HEK293 (cell line): ENCODE measurements at regions not wholly inside any gene's neighbourhood (a gene's known extent, or its start where the extent isn't known, plus 50 kb on each side); places are given as distances from the start of the nearest gene placed in this dataset.

Experiments used
- BCL6B ChIP-seq: fragments of 450-650 bp; formaldehyde crosslinking; IDR thresholded peaks from 2 replicates; pipeline ENCODE4 v1.5.1; 2017; ENCODE audit warnings: missing biosample characterization, missing genetic modification characterization
- HOXD13 ChIP-seq: sonication (generic); formaldehyde crosslinking; IDR thresholded peaks from 2 replicates; pipeline ENCODE4 v1.8.0; 2022; ENCODE audit warnings: missing genetic modification reagents, borderline replicate concordance
- INSM2 ChIP-seq: fragments of 450-650 bp; formaldehyde crosslinking; IDR thresholded peaks from 2 replicates; pipeline ENCODE4 v1.5.1; 2016; ENCODE audit warnings: missing biosample characterization, missing genetic modification characterization
- KLF1 ChIP-seq: fragments of 450-650 bp; formaldehyde crosslinking; IDR thresholded peaks from 2 replicates; pipeline ENCODE4 v1.5.1; 2016; ENCODE audit warnings: missing biosample characterization, missing genetic modification characterization
- KLF10 ChIP-seq: fragments of 450-650 bp; IDR thresholded peaks from 2 replicates; pipeline ENCODE4 v1.5.1; 2018; ENCODE audit warnings: missing biosample characterization, mild to moderate bottlenecking, missing genetic modification characterization
- KLF9 ChIP-seq: fragments of 450-650 bp; formaldehyde crosslinking; IDR thresholded peaks from 2 replicates; pipeline ENCODE4 v1.5.1; 2016; ENCODE audit warnings: missing biosample characterization, missing genetic modification characterization, low read depth
- MEIS1 ChIP-seq: sonication (generic); formaldehyde crosslinking; IDR thresholded peaks from 2 replicates; pipeline ENCODE4 v1.8.1; 2022; ENCODE audit warnings: missing genetic modification reagents, mild to moderate bottlenecking, borderline replicate concordance
- PATZ1 ChIP-seq: fragments of 450-650 bp; formaldehyde crosslinking; IDR thresholded peaks from 2 replicates; pipeline ENCODE4 v1.5.1; 2016; ENCODE audit warnings: missing biosample characterization, missing genetic modification characterization
- PRDM4 ChIP-seq: fragments of 450-650 bp; formaldehyde crosslinking; IDR thresholded peaks from 2 replicates; pipeline ENCODE4 v1.5.1; 2017; ENCODE audit warnings: missing biosample characterization, missing genetic modification characterization
- SCRT1 ChIP-seq: fragments of 450-650 bp; formaldehyde crosslinking; IDR thresholded peaks from 2 replicates; pipeline ENCODE4 v1.5.1; 2016; ENCODE audit warnings: missing biosample characterization, missing genetic modification characterization, borderline replicate concordance
- TRIM28 ChIP-seq: IDR thresholded peaks from 2 replicates; pipeline ENCODE4 v1.6.1; 2011; ENCODE audit warnings: low read length, control low read depth, borderline replicate concordance
- WT1 ChIP-seq: fragments of 450-650 bp; formaldehyde crosslinking; IDR thresholded peaks from 2 replicates; pipeline ENCODE4 v1.5.1; 2016; ENCODE audit warnings: missing biosample characterization, missing genetic modification characterization
- ZBTB17 ChIP-seq: fragments of 450-650 bp; formaldehyde crosslinking; IDR thresholded peaks from 2 replicates; pipeline ENCODE4 v1.5.1; 2016; ENCODE audit warnings: missing biosample characterization, missing genetic modification characterization
- ZNF148 ChIP-seq: fragments of 450-650 bp; formaldehyde crosslinking; IDR thresholded peaks from 2 replicates; pipeline ENCODE4 v1.5.0; 2017; ENCODE audit warnings: missing biosample characterization, missing genetic modification characterization, borderline replicate concordance
- ZNF214 ChIP-seq: fragments of 450-650 bp; formaldehyde crosslinking; IDR thresholded peaks from 2 replicates; pipeline ENCODE4 v1.5.1; 2017; ENCODE audit warnings: missing biosample characterization, mild to moderate bottlenecking, missing genetic modification characterization, borderline replicate concordance
- ZNF23 ChIP-seq: fragments of 450-650 bp; formaldehyde crosslinking; IDR thresholded peaks from 2 replicates; pipeline ENCODE4 v1.5.1; 2016; ENCODE audit warnings: missing biosample characterization, missing genetic modification characterization, borderline replicate concordance
- ZNF24 ChIP-seq: fragments of 450-650 bp; formaldehyde crosslinking; IDR thresholded peaks from 2 replicates; pipeline ENCODE4 v1.5.1; 2016; ENCODE audit warnings: missing biosample characterization, missing genetic modification characterization
- ZNF280C ChIP-seq: fragments of 450-650 bp; formaldehyde crosslinking; IDR thresholded peaks from 2 replicates; pipeline ENCODE4 v1.5.1; 2016; ENCODE audit warnings: missing biosample characterization, missing genetic modification characterization
- ZNF423 ChIP-seq: fragments of 450-650 bp; formaldehyde crosslinking; IDR thresholded peaks from 2 replicates; pipeline ENCODE4 v1.5.1; 2016; ENCODE audit warnings: missing biosample characterization, missing genetic modification characterization
- ZNF433 ChIP-seq: fragments of 450-650 bp; formaldehyde crosslinking; IDR thresholded peaks from 2 replicates; pipeline ENCODE4 v1.5.1; 2016; ENCODE audit warnings: missing biosample characterization, missing genetic modification characterization, low read depth
- ZNF473 ChIP-seq: fragments of 450-650 bp; formaldehyde crosslinking; IDR thresholded peaks from 2 replicates; pipeline ENCODE4 v1.5.1; 2017; ENCODE audit warnings: missing biosample characterization, missing genetic modification characterization
- ZNF530 ChIP-seq: fragments of 450-650 bp; formaldehyde crosslinking; IDR thresholded peaks from 2 replicates; pipeline ENCODE4 v1.5.1; 2016; ENCODE audit warnings: low read depth, missing biosample characterization, missing genetic modification characterization
- ZNF580 ChIP-seq: fragments of 450-650 bp; formaldehyde crosslinking; IDR thresholded peaks from 2 replicates; pipeline ENCODE4 v1.5.1; 2016; ENCODE audit warnings: missing biosample characterization, missing genetic modification characterization
- ZNF621 ChIP-seq: fragments of 450-650 bp; formaldehyde crosslinking; IDR thresholded peaks from 2 replicates; pipeline ENCODE4 v1.5.1; 2017; ENCODE audit warnings: missing biosample characterization, missing genetic modification characterization
- ZNF747 ChIP-seq: fragments of 450-650 bp; formaldehyde crosslinking; IDR thresholded peaks from 2 replicates; pipeline ENCODE4 v1.5.1; 2016; ENCODE audit warnings: missing biosample characterization, missing genetic modification characterization
- ZNF768 ChIP-seq: fragments of 450-650 bp; formaldehyde crosslinking; IDR thresholded peaks from 2 replicates; pipeline ENCODE4 v1.5.1; 2018; ENCODE audit warnings: missing biosample characterization, mild to moderate bottlenecking, missing genetic modification characterization
- ZSCAN30 ChIP-seq: fragments of 450-650 bp; IDR thresholded peaks from 2 replicates; pipeline ENCODE4 v1.5.1; 2018; ENCODE audit warnings: missing biosample characterization, mild to moderate bottlenecking, missing genetic modification characterization, moderate library complexity

GRCh38 chr5:17096952-17097695 is 120.3 kb upstream of the BASP1 start (continued):
- no peak for TF ChIP-seq HOXD13 (CRISPR knock-in tag)
- no peak for TF ChIP-seq KLF10
- no peak for TF ChIP-seq ZNF433 (tag by site-specific recombination)
- TF ChIP-seq KLF9 (tag by site-specific recombination), result no peak
- no peak for TF ChIP-seq MEIS1
- TF ChIP-seq ZNF473, result no peak
- no peak for TF ChIP-seq ZNF23 (tag by site-specific recombination)
- TF ChIP-seq ZNF621 (tag by site-specific recombination), result no peak
- TF ChIP-seq TRIM28, result 0 out of 2 replicates have a peak, but pooled peaks have one; percentile 69
- TF ChIP-seq WT1, result peak; percentile 99
- no peak for TF ChIP-seq ZNF423
- no peak for TF ChIP-seq ZNF747 (tag by site-specific recombination)
- no peak for TF ChIP-seq ZNF24
- TF ChIP-seq PATZ1 (tag by site-specific recombination), result no peak
- no peak; the same call in 1 of the 2 replicates for TF ChIP-seq ZNF580 (tag by site-specific recombination)
- TF ChIP-seq ZNF768 (tag by site-specific recombination), result no peak
- TF ChIP-seq ZSCAN30, result 0 out of 2 replicates have a peak, but pooled peaks have one; percentile 15
- no peak for TF ChIP-seq PRDM4 (tag by site-specific recombination)
- no peak for TF ChIP-seq INSM2
- no peak for TF ChIP-seq BCL6B (tag by site-specific recombination)
- TF ChIP-seq SCRT1 (tag by site-specific recombination), result peak; percentile 82; the same call in 1 of the 2 replicates
- TF ChIP-seq KLF1 (tag by site-specific recombination), result 0 out of 2 replicates have a peak, but pooled peaks have one; percentile 18
- no peak for TF ChIP-seq ZNF530 (tag by site-specific recombination)
- TF ChIP-seq ZNF214 (tag by site-specific recombination), result no peak
- no peak for TF ChIP-seq ZNF280C (tag by site-specific recombination)
- TF ChIP-seq ZBTB17 (tag by site-specific recombination), result peak; percentile 96
- TF ChIP-seq ZNF148, result no peak
